ENCODE measurements at regions not wholly inside any gene's neighbourhood (a gene's known extent, or its start where the extent isn't known, plus 50 kb on each side); places are given as distances from the start of the nearest gene placed in this dataset.

DNA sequence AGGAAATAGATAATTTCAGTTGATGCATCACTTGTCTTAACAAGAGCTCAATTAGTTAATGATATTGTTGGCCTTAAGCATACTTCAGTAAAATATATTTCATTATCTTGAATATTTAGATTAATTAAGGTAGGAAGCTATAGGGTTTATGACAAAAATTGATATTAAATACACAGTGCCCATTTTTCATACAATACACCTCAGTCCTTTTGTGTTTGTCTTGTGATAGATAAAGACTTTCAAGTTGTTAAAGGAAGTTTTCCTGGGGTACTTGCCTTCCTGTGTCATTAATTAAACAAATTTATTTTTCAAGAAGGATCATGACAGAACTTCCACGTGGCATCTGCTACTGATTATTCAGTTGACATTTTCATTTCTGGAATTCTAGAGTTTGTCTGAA, 420.5 kb downstream of the MTX2 start:
- TF ChIP-seq, protein P1, sequence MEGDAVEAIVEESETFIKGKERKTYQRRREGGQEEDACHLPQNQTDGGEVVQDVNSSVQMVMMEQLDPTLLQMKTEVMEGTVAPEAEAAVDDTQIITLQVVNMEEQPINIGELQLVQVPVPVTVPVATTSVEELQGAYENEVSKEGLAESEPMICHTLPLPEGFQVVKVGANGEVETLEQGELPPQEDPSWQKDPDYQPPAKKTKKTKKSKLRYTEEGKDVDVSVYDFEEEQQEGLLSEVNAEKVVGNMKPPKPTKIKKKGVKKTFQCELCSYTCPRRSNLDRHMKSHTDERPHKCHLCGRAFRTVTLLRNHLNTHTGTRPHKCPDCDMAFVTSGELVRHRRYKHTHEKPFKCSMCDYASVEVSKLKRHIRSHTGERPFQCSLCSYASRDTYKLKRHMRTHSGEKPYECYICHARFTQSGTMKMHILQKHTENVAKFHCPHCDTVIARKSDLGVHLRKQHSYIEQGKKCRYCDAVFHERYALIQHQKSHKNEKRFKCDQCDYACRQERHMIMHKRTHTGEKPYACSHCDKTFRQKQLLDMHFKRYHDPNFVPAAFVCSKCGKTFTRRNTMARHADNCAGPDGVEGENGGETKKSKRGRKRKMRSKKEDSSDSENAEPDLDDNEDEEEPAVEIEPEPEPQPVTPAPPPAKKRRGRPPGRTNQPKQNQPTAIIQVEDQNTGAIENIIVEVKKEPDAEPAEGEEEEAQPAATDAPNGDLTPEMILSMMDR (IDR thresholded peaks at IDR 0.05; ENCODE audit: low read depth, low read length, missing input control) = no peak
- TF ChIP-seq NR2F2 (IDR thresholded peaks at IDR 0.05) = no peak
- TF ChIP-seq, protein P2, sequence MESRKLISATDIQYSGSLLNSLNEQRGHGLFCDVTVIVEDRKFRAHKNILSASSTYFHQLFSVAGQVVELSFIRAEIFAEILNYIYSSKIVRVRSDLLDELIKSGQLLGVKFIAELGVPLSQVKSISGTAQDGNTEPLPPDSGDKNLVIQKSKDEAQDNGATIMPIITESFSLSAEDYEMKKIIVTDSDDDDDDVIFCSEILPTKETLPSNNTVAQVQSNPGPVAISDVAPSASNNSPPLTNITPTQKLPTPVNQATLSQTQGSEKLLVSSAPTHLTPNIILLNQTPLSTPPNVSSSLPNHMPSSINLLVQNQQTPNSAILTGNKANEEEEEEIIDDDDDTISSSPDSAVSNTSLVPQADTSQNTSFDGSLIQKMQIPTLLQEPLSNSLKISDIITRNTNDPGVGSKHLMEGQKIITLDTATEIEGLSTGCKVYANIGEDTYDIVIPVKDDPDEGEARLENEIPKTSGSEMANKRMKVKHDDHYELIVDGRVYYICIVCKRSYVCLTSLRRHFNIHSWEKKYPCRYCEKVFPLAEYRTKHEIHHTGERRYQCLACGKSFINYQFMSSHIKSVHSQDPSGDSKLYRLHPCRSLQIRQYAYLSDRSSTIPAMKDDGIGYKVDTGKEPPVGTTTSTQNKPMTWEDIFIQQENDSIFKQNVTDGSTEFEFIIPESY (IDR thresholded peaks at IDR 0.05) = no peak
- no peak for TF ChIP-seq GABPA (IDR thresholded peaks at IDR 0.05 in 1 of 2, conservative IDR thresholded peaks at IDR 0.05 in 1 of 2)
- no peak for TF ChIP-seq EGR1 (IDR thresholded peaks at IDR 0.05; ENCODE audit: low read depth in 2 of 2)
- no peak for TF ChIP-seq TAF1 (conservative IDR thresholded peaks at IDR 0.05)
- no peak for TF ChIP-seq JUND (IDR thresholded peaks at IDR 0.05)
- no peak for TF ChIP-seq HNF4G (IDR thresholded peaks at IDR 0.05)
